ENCODE measurements at regions not wholly inside any gene's neighbourhood (a gene's known extent, or its start where the extent isn't known, plus 50 kb on each side); places are given as distances from the start of the nearest gene placed in this dataset.

DNA sequence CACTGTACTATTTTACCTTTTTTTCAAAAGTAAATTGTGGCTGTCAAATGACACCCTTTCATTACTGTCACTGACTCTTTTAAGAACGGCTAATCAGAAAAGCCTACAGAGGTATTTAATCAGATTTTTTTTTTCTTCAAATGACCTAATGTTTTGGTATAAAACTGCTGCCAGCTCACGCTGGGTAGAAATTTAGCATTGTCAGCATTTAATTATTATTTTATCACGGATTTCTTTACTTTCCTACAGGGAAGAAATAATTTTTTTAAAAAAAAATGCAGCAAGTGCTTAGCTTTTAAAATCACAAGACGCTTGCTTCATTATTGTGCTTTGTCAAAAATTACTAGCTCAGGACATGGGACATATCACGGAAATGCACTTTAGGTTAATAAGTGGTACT, 149.1 kb upstream of the FOXN3 start:
- no peaks in the 10 kb centered on the region for H3K9me3 ChIP-seq
- no peak for TF ChIP-seq POLR2A (IDR thresholded peaks at IDR 0.05)
- no peak overlapping the region for H3K4me3 ChIP-seq
- H3K36me3 ChIP-seq, result no peaks in the 10 kb centered on the region
- H3K27me3 ChIP-seq, result no peaks in the 10 kb centered on the region
- 72% methylated on average over 5 of the region's 5 CpGs for WGBS
- peaks cover 4% of the 10 kb centered on the region for H3K4me1 ChIP-seq
- DNase-seq (ENCODE audit: low spot score in 2 of 2), result no peak
- H3K27ac ChIP-seq, result no peak overlapping the region

DNA sequence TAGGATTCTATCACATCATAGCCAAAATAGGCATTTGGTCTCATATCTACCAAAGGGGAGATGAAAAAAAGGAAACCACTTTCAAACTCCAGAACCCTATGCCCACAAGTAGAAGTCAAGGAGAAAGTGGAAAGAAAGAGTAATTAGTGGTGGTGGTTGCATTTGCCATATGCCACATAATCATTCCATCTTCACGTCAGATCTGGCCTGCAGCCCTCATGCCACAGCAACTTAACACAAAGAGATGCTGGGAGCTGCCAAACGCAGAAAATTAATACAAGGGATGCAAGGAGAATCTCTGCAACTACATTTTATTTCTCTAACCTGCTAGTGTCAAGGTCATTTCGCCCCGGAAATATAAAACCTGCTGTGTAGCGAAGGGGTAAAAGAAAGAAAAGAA, 148.6 kb upstream of the FOXN3 start:
- WGBS, result 71% methylated on average over 5 of the region's 5 CpGs
- no peaks in the 10 kb centered on the region for H3K27me3 ChIP-seq
- TF ChIP-seq, protein P1, sequence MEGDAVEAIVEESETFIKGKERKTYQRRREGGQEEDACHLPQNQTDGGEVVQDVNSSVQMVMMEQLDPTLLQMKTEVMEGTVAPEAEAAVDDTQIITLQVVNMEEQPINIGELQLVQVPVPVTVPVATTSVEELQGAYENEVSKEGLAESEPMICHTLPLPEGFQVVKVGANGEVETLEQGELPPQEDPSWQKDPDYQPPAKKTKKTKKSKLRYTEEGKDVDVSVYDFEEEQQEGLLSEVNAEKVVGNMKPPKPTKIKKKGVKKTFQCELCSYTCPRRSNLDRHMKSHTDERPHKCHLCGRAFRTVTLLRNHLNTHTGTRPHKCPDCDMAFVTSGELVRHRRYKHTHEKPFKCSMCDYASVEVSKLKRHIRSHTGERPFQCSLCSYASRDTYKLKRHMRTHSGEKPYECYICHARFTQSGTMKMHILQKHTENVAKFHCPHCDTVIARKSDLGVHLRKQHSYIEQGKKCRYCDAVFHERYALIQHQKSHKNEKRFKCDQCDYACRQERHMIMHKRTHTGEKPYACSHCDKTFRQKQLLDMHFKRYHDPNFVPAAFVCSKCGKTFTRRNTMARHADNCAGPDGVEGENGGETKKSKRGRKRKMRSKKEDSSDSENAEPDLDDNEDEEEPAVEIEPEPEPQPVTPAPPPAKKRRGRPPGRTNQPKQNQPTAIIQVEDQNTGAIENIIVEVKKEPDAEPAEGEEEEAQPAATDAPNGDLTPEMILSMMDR (IDR thresholded peaks at IDR 0.05), result no peak
- TF ChIP-seq EP300 (IDR thresholded peaks at IDR 0.05) (no peak), POLR2AphosphoS5 (IDR thresholded peaks at IDR 0.05) (no peak), POLR2A (IDR thresholded peaks at IDR 0.05) (no peak)
- peaks cover 4% of the 10 kb centered on the region for H3K4me1 ChIP-seq
- DNase-seq (ENCODE audit: low spot score in 2 of 2), result no peak
- no peak overlapping the region for H3K4me3 ChIP-seq
- H3K9me3 ChIP-seq, result no peaks in the 10 kb centered on the region
- no peak overlapping the region for H3K27ac ChIP-seq
- H3K36me3 ChIP-seq, result no peaks in the 10 kb centered on the region

- 85% methylated on average over 5 of the region's 5 CpGs for WGBS
- peaks cover 4% of the 10 kb centered on the region for H3K4me1 ChIP-seq
- H3K27ac ChIP-seq, result no peak overlapping the region
These were observed 148.0 kb upstream of the FOXN3 start for GRCh38 chr14:89564989-89565388.

DNA sequence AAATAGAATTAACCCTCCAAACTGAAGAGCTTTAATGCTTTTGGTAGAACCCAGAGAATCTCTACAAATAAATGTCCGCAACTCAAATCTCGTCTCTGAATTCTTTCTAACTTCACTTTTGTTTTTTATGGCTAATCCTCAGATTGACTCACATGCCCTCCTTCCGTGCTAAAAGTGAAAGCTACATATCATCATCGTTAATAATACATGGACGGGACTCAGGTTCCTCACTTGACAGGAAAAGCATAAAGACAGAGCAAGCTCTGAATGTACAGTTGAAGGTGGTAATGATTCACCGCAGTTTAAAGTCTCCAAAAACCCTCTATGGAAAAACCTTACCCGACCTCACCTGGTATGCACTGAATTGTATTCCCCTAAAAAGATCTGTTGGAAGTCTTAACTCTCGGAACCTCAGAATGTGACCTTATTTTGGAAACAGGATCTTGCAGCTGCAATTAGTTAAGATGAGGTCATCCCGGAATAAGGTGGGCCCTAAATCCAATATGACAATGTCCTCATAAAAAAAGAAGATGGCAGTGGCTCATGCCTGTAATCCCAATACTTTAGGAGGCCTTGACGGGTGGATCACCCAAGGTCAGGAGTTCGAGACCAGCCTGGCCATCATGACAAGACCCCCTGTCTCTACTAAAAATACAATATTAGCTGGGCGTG, 147.4 kb upstream of the FOXN3 start:
- Histone ChIP-seq H3K27me3 (no peaks in the 10 kb centered on the region), H3K36me3 (no peaks in the 10 kb centered on the region), H3K4me3 (peak overlapping the region; percentile 17), H3K27ac (no peak overlapping the region), H3K9me3 (no peaks in the 10 kb centered on the region), H3K4me1 (peaks cover 4% of the 10 kb centered on the region)
- WGBS, result 69% methylated on average over 12 of the region's 12 CpGs
- no peak for DNase-seq (ENCODE audit: low spot score in 2 of 2)
- TF ChIP-seq, protein P1 (IDR thresholded peaks at IDR 0.05), result no peak
- TF ChIP-seq POLR2AphosphoS5 (IDR thresholded peaks at IDR 0.05) (no peak), POLR2A (IDR thresholded peaks at IDR 0.05) (no peak), EP300 (IDR thresholded peaks at IDR 0.05) (no peak)

More at GRCh38 chr14:89564989-89565388, 148.0 kb upstream of the FOXN3 start:
- H3K9me3 ChIP-seq, result no peaks in the 10 kb centered on the region
- H3K36me3 ChIP-seq, result no peaks in the 10 kb centered on the region
- H3K4me3 ChIP-seq, result no peak overlapping the region
- no peak for TF ChIP-seq EP300 (IDR thresholded peaks at IDR 0.05)
- TF ChIP-seq, protein P1 (IDR thresholded peaks at IDR 0.05), result no peak
- TF ChIP-seq POLR2A (IDR thresholded peaks at IDR 0.05), result no peak
- TF ChIP-seq POLR2AphosphoS5 (IDR thresholded peaks at IDR 0.05), result no peak
- no peak for DNase-seq (ENCODE audit: low spot score in 2 of 2)
- H3K27me3 ChIP-seq, result no peaks in the 10 kb centered on the region

DNA sequence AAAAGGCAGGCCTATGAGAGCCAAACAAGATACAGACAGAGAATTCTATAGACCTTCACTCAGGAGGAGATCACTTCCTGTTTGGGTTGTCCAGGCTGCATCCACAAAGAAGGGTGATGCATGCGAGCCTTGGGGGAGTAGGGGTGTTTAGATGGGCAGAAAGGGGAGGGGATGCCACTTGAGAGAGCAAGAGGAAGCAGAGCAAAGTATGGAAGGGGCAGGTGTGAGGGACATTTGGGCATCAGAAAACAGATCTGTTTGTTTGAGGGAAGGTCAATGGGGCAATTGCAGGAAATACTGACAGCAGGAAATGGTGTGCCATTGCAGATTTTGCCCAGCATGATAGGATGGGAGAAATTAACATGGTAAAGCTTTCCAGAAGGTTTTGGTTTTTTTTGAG, 146.4 kb upstream of the FOXN3 start:
- TF ChIP-seq POLR2A (IDR thresholded peaks at IDR 0.05), result no peak
- no peak for TF ChIP-seq POLR2AphosphoS5 (IDR thresholded peaks at IDR 0.05)
- TF ChIP-seq, protein P1 (IDR thresholded peaks at IDR 0.05), result no peak
- TF ChIP-seq EP300 (IDR thresholded peaks at IDR 0.05), result no peak
- WGBS, result 96% methylated on average over 1 of the region's 1 CpG
- H3K27me3 ChIP-seq, result no peaks in the 10 kb centered on the region
- peaks cover 4% of the 10 kb centered on the region for H3K4me1 ChIP-seq
- no peak overlapping the region for H3K27ac ChIP-seq
- H3K9me3 ChIP-seq, result no peaks in the 10 kb centered on the region
- no peaks in the 10 kb centered on the region for H3K36me3 ChIP-seq
- no peak overlapping the region for H3K4me3 ChIP-seq
- no peak for DNase-seq (ENCODE audit: low spot score in 2 of 2)

DNA sequence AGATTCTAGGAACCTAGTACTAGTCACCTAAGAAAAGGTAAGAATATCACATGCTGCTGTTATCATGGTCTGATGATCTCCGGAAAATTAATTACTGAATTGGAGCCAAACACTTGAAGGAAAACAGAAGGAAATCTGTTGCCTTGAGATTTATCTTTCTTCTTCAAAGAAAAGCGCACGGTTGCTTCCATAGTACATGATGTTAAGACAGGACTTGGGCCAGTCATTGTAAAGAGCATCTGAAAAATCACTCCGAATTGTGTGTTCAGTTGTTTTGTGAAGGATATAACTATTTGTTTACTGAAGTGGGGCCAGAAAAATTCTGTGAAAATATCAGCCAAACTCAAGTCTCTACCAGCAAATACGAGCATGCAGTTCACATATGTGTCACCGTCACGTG, 134.9 kb upstream of the FOXN3 start:
- Histone ChIP-seq H3K4me1 (no peaks in the 10 kb centered on the region), H3K27me3 (no peaks in the 10 kb centered on the region), H3K9me3 (no peaks in the 10 kb centered on the region), H3K27ac (no peak overlapping the region), H3K36me3 (no peaks in the 10 kb centered on the region), H3K4me3 (no peak overlapping the region)
- TF ChIP-seq, protein P1 (IDR thresholded peaks at IDR 0.05), result no peak
- TF ChIP-seq POLR2A (IDR thresholded peaks at IDR 0.05) (no peak), EP300 (IDR thresholded peaks at IDR 0.05) (no peak), POLR2AphosphoS5 (IDR thresholded peaks at IDR 0.05) (no peak)
- WGBS, result 77% methylated on average over 7 of the region's 7 CpGs
- no peak for DNase-seq (ENCODE audit: low spot score in 2 of 2)

All from suprapubic skin (tissue), 4 donors.